ENCODE measurements at regions not wholly inside any gene's neighbourhood (a gene's known extent, or its start where the extent isn't known, plus 50 kb on each side); places are given as distances from the start of the nearest gene placed in this dataset.

- H3K9me3 Mint-ChIP-seq, result no peaks in the 10 kb centered on the region
- H3K4me3 Mint-ChIP-seq, result no peak overlapping the region
- H3K4me1 Mint-ChIP-seq (ENCODE audit: unreplicated experiment), result no peaks in the 10 kb centered on the region
- TF ChIP-seq CTCF (conservative IDR thresholded peaks at IDR 0.05), result no peak
- no peaks in the 10 kb centered on the region for H3K27me3 Mint-ChIP-seq
- H3K27ac Mint-ChIP-seq, result no peak overlapping the region
- no peaks in the 10 kb centered on the region for H3K36me3 Mint-ChIP-seq
- DNase-seq (ENCODE audit: extremely low spot score, unreplicated experiment), result no peak
These were observed 288.4 kb downstream of the CAAP1 start for GRCh38 chr9:26604076-26604662.

- Mint-ChIP-seq H3K36me3 (no peaks in the 10 kb centered on the region), H3K4me1 (ENCODE audit: unreplicated experiment) (no peaks in the 10 kb centered on the region), H3K9me3 (no peaks in the 10 kb centered on the region), H3K4me3 (no peak overlapping the region), H3K27ac (no peak overlapping the region), H3K27me3 (no peaks in the 10 kb centered on the region)
- DNase-seq (ENCODE audit: extremely low spot score, unreplicated experiment), result no peak
- TF ChIP-seq CTCF (conservative IDR thresholded peaks at IDR 0.05), result no peak
These were observed 289.0 kb downstream of the CAAP1 start for GRCh38 chr9:26603617-26604016.

- no peaks in the 10 kb centered on the region for H3K36me3 Mint-ChIP-seq
- no peaks in the 10 kb centered on the region for H3K4me1 Mint-ChIP-seq (ENCODE audit: unreplicated experiment)
- no peaks in the 10 kb centered on the region for H3K9me3 Mint-ChIP-seq
- no peak overlapping the region for H3K4me3 Mint-ChIP-seq
- TF ChIP-seq CTCF (conservative IDR thresholded peaks at IDR 0.05), result no peak
- no peak for DNase-seq (ENCODE audit: extremely low spot score, unreplicated experiment)
- no peaks in the 10 kb centered on the region for H3K27me3 Mint-ChIP-seq
- no peak overlapping the region for H3K27ac Mint-ChIP-seq
These were observed 295.0 kb downstream of the CAAP1 start for GRCh38 chr9:26597542-26598149.

- H3K27me3 Mint-ChIP-seq, result peaks cover 3% of the 10 kb centered on the region
- no peak overlapping the region for H3K4me3 Mint-ChIP-seq
- no peak for DNase-seq (ENCODE audit: extremely low spot score, unreplicated experiment)
- H3K4me1 Mint-ChIP-seq (ENCODE audit: unreplicated experiment), result no peaks in the 10 kb centered on the region
- H3K9me3 Mint-ChIP-seq, result no peaks in the 10 kb centered on the region
- H3K36me3 Mint-ChIP-seq, result no peaks in the 10 kb centered on the region
- no peak overlapping the region for H3K27ac Mint-ChIP-seq
- TF ChIP-seq CTCF (conservative IDR thresholded peaks at IDR 0.05), result no peak
These were observed 313.5 kb downstream of the CAAP1 start for GRCh38 chr9:26579056-26579455.

- no peak overlapping the region for H3K4me3 Mint-ChIP-seq
- no peaks in the 10 kb centered on the region for H3K36me3 Mint-ChIP-seq
- TF ChIP-seq CTCF (conservative IDR thresholded peaks at IDR 0.05), result no peak
- H3K27ac Mint-ChIP-seq, result no peak overlapping the region
- no peaks in the 10 kb centered on the region for H3K27me3 Mint-ChIP-seq
- no peak for DNase-seq (ENCODE audit: extremely low spot score, unreplicated experiment)
- no peaks in the 10 kb centered on the region for H3K4me1 Mint-ChIP-seq (ENCODE audit: unreplicated experiment)
- no peaks in the 10 kb centered on the region for H3K9me3 Mint-ChIP-seq
These were observed 317.6 kb downstream of the CAAP1 start for GRCh38 chr9:26574898-26575440.
